ENCODE measurements at regions not wholly inside any gene's neighbourhood (a gene's known extent, or its start where the extent isn't known, plus 50 kb on each side); places are given as distances from the start of the nearest gene placed in this dataset.

DNA sequence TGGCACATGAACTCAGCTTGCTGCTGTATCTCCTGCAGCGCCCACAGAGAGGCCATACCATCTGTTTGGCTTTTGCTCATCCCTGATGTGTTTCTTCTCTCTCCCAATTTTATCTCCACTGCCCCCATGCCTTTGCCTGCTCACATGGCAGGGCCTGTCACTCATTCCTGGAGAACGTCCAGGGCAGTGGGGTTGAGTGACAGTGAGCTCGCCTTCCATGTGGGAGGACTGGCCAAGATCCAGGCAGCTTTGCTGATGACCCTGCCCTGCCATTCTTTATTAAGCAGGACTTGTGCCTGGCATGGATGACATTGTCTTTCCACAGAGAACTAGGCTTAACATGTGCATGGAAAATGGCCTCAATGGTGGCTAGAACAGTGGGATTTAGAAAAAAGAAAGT lies 230.5 kb upstream of the THSD7B start:
- peaks cover 0 to 5% of the 10 kb centered on the region in 2 donors for H3K27me3 Mint-ChIP-seq (ENCODE audit: low read depth in 2 of 2)
- TF ChIP-seq, protein P1, sequence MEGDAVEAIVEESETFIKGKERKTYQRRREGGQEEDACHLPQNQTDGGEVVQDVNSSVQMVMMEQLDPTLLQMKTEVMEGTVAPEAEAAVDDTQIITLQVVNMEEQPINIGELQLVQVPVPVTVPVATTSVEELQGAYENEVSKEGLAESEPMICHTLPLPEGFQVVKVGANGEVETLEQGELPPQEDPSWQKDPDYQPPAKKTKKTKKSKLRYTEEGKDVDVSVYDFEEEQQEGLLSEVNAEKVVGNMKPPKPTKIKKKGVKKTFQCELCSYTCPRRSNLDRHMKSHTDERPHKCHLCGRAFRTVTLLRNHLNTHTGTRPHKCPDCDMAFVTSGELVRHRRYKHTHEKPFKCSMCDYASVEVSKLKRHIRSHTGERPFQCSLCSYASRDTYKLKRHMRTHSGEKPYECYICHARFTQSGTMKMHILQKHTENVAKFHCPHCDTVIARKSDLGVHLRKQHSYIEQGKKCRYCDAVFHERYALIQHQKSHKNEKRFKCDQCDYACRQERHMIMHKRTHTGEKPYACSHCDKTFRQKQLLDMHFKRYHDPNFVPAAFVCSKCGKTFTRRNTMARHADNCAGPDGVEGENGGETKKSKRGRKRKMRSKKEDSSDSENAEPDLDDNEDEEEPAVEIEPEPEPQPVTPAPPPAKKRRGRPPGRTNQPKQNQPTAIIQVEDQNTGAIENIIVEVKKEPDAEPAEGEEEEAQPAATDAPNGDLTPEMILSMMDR (IDR thresholded peaks at IDR 0.05): no peak
- Histone ChIP-seq H3K36me3 (ENCODE audit: control insufficient read depth, insufficient read depth, low read length) (no peaks in the 10 kb centered on the region), H3K27ac (ENCODE audit: low read length) (no peak overlapping the region), H3K27me3 (ENCODE audit: control insufficient read depth, insufficient read depth, low read length) (no peaks in the 10 kb centered on the region), H3K4me1 (ENCODE audit: control insufficient read depth, insufficient read depth, low read length) (no peaks in the 10 kb centered on the region), H3K9me3 (ENCODE audit: control insufficient read depth, insufficient read depth, low read length) (no peaks in the 10 kb centered on the region), H3K4me3 (ENCODE audit: low read length) (no peak overlapping the region)
- H3K4me1 Mint-ChIP-seq: no peaks in the 10 kb centered on the region
- H3K36me3 Mint-ChIP-seq: no peaks in the 10 kb centered on the region
- no peak for DNase-seq
- no peak overlapping the region for H3K27ac Mint-ChIP-seq
- no peak for ATAC-seq
- WGBS (ENCODE audit: insufficient coverage): 59% methylated on average over 3 of the region's 3 CpGs
- intact Hi-C loops (cut with micrococcal nuclease): no loop called here
- H3K9me3 Mint-ChIP-seq: peaks cover 0 to 10% of the 10 kb centered on the region in 2 donors
- no peak overlapping the region for H3K4me3 Mint-ChIP-seq

DNA sequence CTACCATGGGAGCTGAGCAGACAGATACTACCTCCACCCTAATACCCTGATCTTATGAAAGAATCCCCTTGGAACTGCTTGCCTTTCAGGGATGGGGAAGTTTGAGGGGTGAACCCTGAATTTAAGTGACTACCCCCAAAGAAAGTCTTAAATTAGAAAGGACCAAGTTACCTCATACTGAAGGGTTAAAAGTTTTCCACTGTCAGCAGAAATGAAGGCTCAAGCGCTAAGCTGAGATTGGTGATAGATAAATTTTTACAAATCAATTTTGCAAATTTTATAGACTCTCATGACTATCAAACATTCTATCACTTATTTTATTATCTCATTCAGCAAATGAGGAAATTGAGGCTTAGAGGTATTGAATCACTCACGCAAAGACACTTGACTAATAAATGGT lies 233.2 kb upstream of the THSD7B start:
- no peaks in the 10 kb centered on the region for H3K4me1 Mint-ChIP-seq
- ATAC-seq: no peak
- WGBS (ENCODE audit: insufficient coverage): no CpG with 5 or more reads among the region's 2 CpGs

DNA sequence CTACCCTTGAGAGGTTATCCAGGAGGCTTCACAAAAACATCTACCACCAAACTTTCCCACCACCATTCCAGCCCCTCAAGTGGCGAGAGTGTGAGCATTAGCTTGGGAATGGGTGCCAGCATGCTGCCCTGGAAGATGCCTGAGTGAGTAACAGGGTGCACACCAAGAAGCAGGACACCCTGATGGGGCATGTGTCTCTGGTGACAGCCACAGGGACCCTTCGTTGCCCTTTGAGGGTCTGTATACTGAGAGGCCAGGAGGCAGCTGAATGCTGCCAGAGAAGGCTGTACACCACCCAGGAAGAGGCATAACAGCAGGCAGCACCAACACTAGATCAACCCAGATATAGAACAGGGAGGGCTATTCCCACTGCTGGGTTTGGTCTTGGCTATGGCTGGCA lies 233.6 kb upstream of the THSD7B start:
- no peaks in the 10 kb centered on the region for H3K36me3 ChIP-seq (ENCODE audit: control insufficient read depth, insufficient read depth, low read length)
- no peaks in the 10 kb centered on the region for H3K27me3 ChIP-seq (ENCODE audit: control insufficient read depth, insufficient read depth, low read length)
- H3K9me3 ChIP-seq (ENCODE audit: control insufficient read depth, insufficient read depth, low read length): no peaks in the 10 kb centered on the region
- no peak for ATAC-seq
- TF ChIP-seq, protein P1 (IDR thresholded peaks at IDR 0.05): no peak
- H3K27ac ChIP-seq (ENCODE audit: low read length): no peak overlapping the region
- peaks cover 4 to 16% of the 10 kb centered on the region in 2 donors for H3K9me3 Mint-ChIP-seq
- H3K4me1 ChIP-seq (ENCODE audit: control insufficient read depth, insufficient read depth, low read length): no peaks in the 10 kb centered on the region
- no peaks in the 10 kb centered on the region for H3K4me1 Mint-ChIP-seq
- WGBS (ENCODE audit: insufficient coverage): 45% methylated on average over 2 of the region's 2 CpGs
- no peak overlapping the region for H3K27ac Mint-ChIP-seq
- no peak overlapping the region for H3K4me3 ChIP-seq (ENCODE audit: low read length)
- no peak for DNase-seq
- intact Hi-C loops (cut with micrococcal nuclease): no loop called here
- peaks cover 0 to 5% of the 10 kb centered on the region in 2 donors for H3K27me3 Mint-ChIP-seq (ENCODE audit: low read depth in 2 of 2)
- H3K36me3 Mint-ChIP-seq: no peaks in the 10 kb centered on the region
- H3K4me3 Mint-ChIP-seq: no peak overlapping the region

More for the DNA sequence above, 233.2 kb upstream of the THSD7B start:
- no peak for DNase-seq
- H3K27ac ChIP-seq (ENCODE audit: low read length): no peak overlapping the region
- no peaks in the 10 kb centered on the region for H3K9me3 ChIP-seq (ENCODE audit: control insufficient read depth, insufficient read depth, low read length)
- TF ChIP-seq, protein P1 (IDR thresholded peaks at IDR 0.05): no peak
- intact Hi-C loops (cut with micrococcal nuclease): no loop called here
- Mint-ChIP-seq H3K27me3 (ENCODE audit: low read depth in 2 of 2) (peaks cover 0 to 5% of the 10 kb centered on the region in 2 donors), H3K4me3 (no peak overlapping the region), H3K9me3 (peaks cover 4 to 16% of the 10 kb centered on the region in 2 donors), H3K36me3 (no peaks in the 10 kb centered on the region), H3K27ac (no peak overlapping the region)
- no peaks in the 10 kb centered on the region for H3K36me3 ChIP-seq (ENCODE audit: control insufficient read depth, insufficient read depth, low read length)
- H3K4me1 ChIP-seq (ENCODE audit: control insufficient read depth, insufficient read depth, low read length): no peaks in the 10 kb centered on the region
- H3K27me3 ChIP-seq (ENCODE audit: control insufficient read depth, insufficient read depth, low read length): no peaks in the 10 kb centered on the region
- H3K4me3 ChIP-seq (ENCODE audit: low read length): no peak overlapping the region

GRCh38 chr2:136530146-136530545 lies 235.2 kb upstream of the THSD7B start:
- no peaks in the 10 kb centered on the region for H3K4me1 Mint-ChIP-seq
- H3K9me3 Mint-ChIP-seq: peaks cover 4 to 12% of the 10 kb centered on the region in 2 donors
- DNase-seq: no peak
- no peaks in the 10 kb centered on the region for H3K36me3 ChIP-seq (ENCODE audit: control insufficient read depth, insufficient read depth, low read length)
- TF ChIP-seq, protein P1 (IDR thresholded peaks at IDR 0.05): no peak
- intact Hi-C loops (cut with micrococcal nuclease): no loop called here
- H3K27ac Mint-ChIP-seq: no peak overlapping the region
- H3K27me3 Mint-ChIP-seq (ENCODE audit: low read depth in 2 of 2): peaks cover 0 to 5% of the 10 kb centered on the region in 2 donors
- no peaks in the 10 kb centered on the region for H3K27me3 ChIP-seq (ENCODE audit: control insufficient read depth, insufficient read depth, low read length)
- H3K9me3 ChIP-seq (ENCODE audit: control insufficient read depth, insufficient read depth, low read length): no peaks in the 10 kb centered on the region
- H3K4me3 ChIP-seq (ENCODE audit: low read length): no peak overlapping the region
- no peak overlapping the region for H3K4me3 Mint-ChIP-seq
- ATAC-seq: no peak
- no peaks in the 10 kb centered on the region for H3K4me1 ChIP-seq (ENCODE audit: control insufficient read depth, insufficient read depth, low read length)
- no peaks in the 10 kb centered on the region for H3K36me3 Mint-ChIP-seq
- no peak overlapping the region for H3K27ac ChIP-seq (ENCODE audit: low read length)
